Neural progenitor cell (in vitro differentiated cells): ENCODE measurements at regions not wholly inside any gene's neighbourhood (a gene's known extent, or its start where the extent isn't known, plus 50 kb on each side); places are given as distances from the start of the nearest gene placed in this dataset.

Experiments
- DNase-seq: peaks from one replicate; pipeline ENCODE4 v3.0.0-alpha.2; 2016; ENCODE audit warnings: low spot score
- H2AFZ ChIP-seq: fragments of 200-600 bp; sonication (generic); replicated peaks from 2 replicates; pipeline ENCODE4 v1.6.1; 2016; ENCODE audit warnings: antibody characterized with exemption
- H3F3A ChIP-seq: fragments of 200-600 bp; sonication (generic); 2 replicates; pipeline ENCODE4 v1.6.1; 2016; ENCODE audit warnings: antibody characterized with exemption, low read depth
- H3K27ac ChIP-seq: fragments of 200-600 bp; sonication (generic); 2 replicates; pipeline ENCODE4 v1.5.1; 2016; ENCODE audit warnings: mild to moderate bottlenecking
- H3K27me3 ChIP-seq: fragments of 200-600 bp; sonication (generic); 2 replicates; pipeline ENCODE4 v1.6.1; 2016; ENCODE audit warnings: mild to moderate bottlenecking, moderate library complexity
- H3K36me3 ChIP-seq: fragments of 200-600 bp; sonication (generic); 2 replicates; pipeline ENCODE4 v1.5.1; 2016
- H3K4me1 ChIP-seq: fragments of 200-600 bp; sonication (generic); 2 replicates; pipeline ENCODE4 v1.6.1; 2016; ENCODE audit warnings: mixed run types
- H3K4me2 ChIP-seq: fragments of 200-600 bp; sonication (generic); 2 replicates; pipeline ENCODE4 v1.6.1; 2016
- H3K4me3 ChIP-seq: fragments of 200-600 bp; sonication (generic); 2 replicates; pipeline ENCODE4 v1.5.1; 2016
- H3K79me2 ChIP-seq: fragments of 200-600 bp; sonication (generic); 2 replicates; pipeline ENCODE4 v1.6.1; 2016; ENCODE audit warnings: low read depth
- H3K9ac ChIP-seq: fragments of 200-600 bp; sonication (generic); 2 replicates; pipeline ENCODE4 v1.6.1; 2016
- H3K9me3 ChIP-seq: fragments of 200-600 bp; sonication (generic); 2 replicates; pipeline ENCODE4 v1.5.1; 2016; ENCODE audit warnings: low read depth
- H4K20me1 ChIP-seq: fragments of 200-600 bp; sonication (generic); 2 replicates; pipeline ENCODE4 v1.6.1; 2016; ENCODE audit warnings: low read depth
- H3K27ac Mint-ChIP-seq: 3 replicates; pipeline ENCODE4 v1.8.0; 2021; ENCODE audit warnings: mixed read lengths
- H3K27me3 Mint-ChIP-seq: 2 replicates; pipeline ENCODE4 v1.8.0; 2022; ENCODE audit warnings: low read depth, mild to moderate bottlenecking, inconsistent platforms, moderate library complexity, mixed read lengths; ENCODE audit not compliant: insufficient read depth
- H3K36me3 Mint-ChIP-seq: 3 replicates; pipeline ENCODE4 v1.8.0; 2021; ENCODE audit warnings: mixed read lengths
- H3K4me1 Mint-ChIP-seq: 3 replicates; pipeline ENCODE4 v1.8.0; 2021; ENCODE audit warnings: mixed read lengths
- H3K4me3 Mint-ChIP-seq: 3 replicates; pipeline ENCODE4 v1.8.0; 2021; ENCODE audit warnings: mild to moderate bottlenecking, moderate library complexity, mixed read lengths
- H3K9me3 Mint-ChIP-seq: 3 replicates; pipeline ENCODE4 v1.8.0; 2020; ENCODE audit warnings: mixed read lengths
- CTCF ChIP-seq: fragments of 200-600 bp; sonication (generic); IDR thresholded peaks from 2 replicates; pipeline ENCODE4 v1.5.1; 2017; ENCODE audit warnings: antibody characterized with exemption, mild to moderate bottlenecking
- EZH2 ChIP-seq: fragments of 200-600 bp; sonication (generic); IDR thresholded peaks from 2 replicates; pipeline ENCODE4 v1.6.1; 2017; ENCODE audit warnings: antibody characterized with exemption, mild to moderate bottlenecking, moderate library complexity
- EZH2phosphoT487 ChIP-seq: fragments of 200-600 bp; sonication (generic); IDR thresholded peaks from 2 replicates; pipeline ENCODE4 v1.6.1; 2017; ENCODE audit warnings: antibody characterized with exemption

DNA sequence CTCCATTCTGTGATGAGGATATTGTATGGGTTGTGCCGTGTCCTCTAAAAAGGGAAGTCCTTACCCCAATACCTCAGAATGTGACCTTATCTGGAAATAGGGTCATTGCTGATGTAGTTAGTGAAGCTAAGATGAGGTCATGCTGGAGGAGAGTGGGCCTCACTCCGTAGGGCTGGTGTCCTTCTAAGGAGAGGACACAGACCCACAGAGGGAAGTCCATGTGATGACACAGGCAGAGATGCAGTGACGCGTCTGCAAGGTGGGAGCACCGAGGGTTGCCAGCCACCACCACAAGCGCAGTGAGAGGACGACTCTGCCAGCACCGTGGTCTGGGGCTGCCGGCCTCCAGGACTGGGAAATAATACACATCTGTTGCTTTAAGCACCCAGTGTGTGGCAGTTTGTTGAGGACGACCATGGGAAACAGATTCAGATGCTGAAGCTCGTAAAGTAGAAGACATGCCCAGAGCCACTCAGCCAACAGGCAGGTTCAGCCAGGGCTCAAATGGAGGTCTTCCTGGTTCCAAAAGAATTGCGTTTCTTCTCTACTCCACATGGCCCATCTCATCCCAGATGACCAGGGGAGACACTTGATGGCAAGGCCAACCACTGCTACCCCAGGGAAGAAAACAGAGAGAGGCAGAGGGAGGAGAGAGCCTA is 59.2 kb upstream of the DUSP22 start:
- H3K9me3 Mint-ChIP-seq = peaks cover under 1% of the 10 kb centered on the region
- H3K4me3 Mint-ChIP-seq = no peak overlapping the region
- DNase-seq = no peak
- H3K27me3 ChIP-seq = no peaks in the 10 kb centered on the region
- H3K36me3 Mint-ChIP-seq = no peaks in the 10 kb centered on the region
- peaks cover 13% of the 10 kb centered on the region for H3F3A ChIP-seq
- no peak overlapping the region for H3K27ac Mint-ChIP-seq
- no peak overlapping the region for H3K4me3 ChIP-seq
- H2AFZ ChIP-seq = no peak overlapping the region
- TF ChIP-seq EZH2 = no peak
- TF ChIP-seq CTCF = no peak
- TF ChIP-seq EZH2phosphoT487 = no peak
- no peak overlapping the region for H3K27ac ChIP-seq
- H3K9ac ChIP-seq = no peak overlapping the region
- H3K9me3 ChIP-seq = no peaks in the 10 kb centered on the region
- H3K4me1 Mint-ChIP-seq = peaks cover 14% of the 10 kb centered on the region
- H3K4me2 ChIP-seq = no peak overlapping the region
- H3K4me1 ChIP-seq = peaks cover 24% of the 10 kb centered on the region
- H3K36me3 ChIP-seq = no peaks in the 10 kb centered on the region
- H3K79me2 ChIP-seq = no peaks in the 10 kb centered on the region
- H4K20me1 ChIP-seq = no peaks in the 10 kb centered on the region
- H3K27me3 Mint-ChIP-seq = peaks cover 5% of the 10 kb centered on the region

GRCh38 chr6:234706-235372 is 57.4 kb upstream of the DUSP22 start:
- Histone ChIP-seq H3K27ac (no peak overlapping the region), H3K36me3 (no peaks in the 10 kb centered on the region), H3K9me3 (no peaks in the 10 kb centered on the region), H4K20me1 (no peaks in the 10 kb centered on the region), H3K4me1 (peaks cover 26% of the 10 kb centered on the region), H3F3A (peaks cover 13% of the 10 kb centered on the region), H3K79me2 (no peaks in the 10 kb centered on the region), H3K4me2 (no peak overlapping the region), H2AFZ (no peak overlapping the region), H3K4me3 (no peak overlapping the region), H3K9ac (no peak overlapping the region), H3K27me3 (no peaks in the 10 kb centered on the region)
- TF ChIP-seq EZH2 = no peak
- TF ChIP-seq CTCF = no peak
- TF ChIP-seq EZH2phosphoT487 = no peak
- Mint-ChIP-seq H3K4me3 (no peak overlapping the region), H3K27ac (no peak overlapping the region), H3K36me3 (no peaks in the 10 kb centered on the region), H3K9me3 (no peaks in the 10 kb centered on the region), H3K27me3 (peaks cover 2% of the 10 kb centered on the region), H3K4me1 (peaks cover 13% of the 10 kb centered on the region)
- DNase-seq = no peak

GRCh38 chr6:235763-236360 is 56.4 kb upstream of the DUSP22 start:
- Histone ChIP-seq H3K9ac (no peak overlapping the region), H3F3A (peaks cover 13% of the 10 kb centered on the region), H3K4me3 (no peak overlapping the region), H3K4me2 (peak overlapping the region; percentile 61), H3K27me3 (no peaks in the 10 kb centered on the region), H3K4me1 (peaks cover 26% of the 10 kb centered on the region), H2AFZ (peak overlapping the region; percentile 99), H3K9me3 (no peaks in the 10 kb centered on the region), H4K20me1 (no peaks in the 10 kb centered on the region), H3K27ac (no peak overlapping the region), H3K36me3 (no peaks in the 10 kb centered on the region), H3K79me2 (no peaks in the 10 kb centered on the region)
- Mint-ChIP-seq H3K4me1 (peaks cover 13% of the 10 kb centered on the region), H3K4me3 (peak overlapping the region; percentile 11), H3K36me3 (no peaks in the 10 kb centered on the region), H3K27me3 (no peaks in the 10 kb centered on the region), H3K9me3 (no peaks in the 10 kb centered on the region), H3K27ac (peak overlapping the region; percentile 22)
- peak; percentile 34 for DNase-seq
- TF ChIP-seq EZH2phosphoT487 (no peak), CTCF (no peak), EZH2 (no peak)
